ENCODE measurements at regions not wholly inside any gene's neighbourhood (a gene's known extent, or its start where the extent isn't known, plus 50 kb on each side); places are given as distances from the start of the nearest gene placed in this dataset.

DNA sequence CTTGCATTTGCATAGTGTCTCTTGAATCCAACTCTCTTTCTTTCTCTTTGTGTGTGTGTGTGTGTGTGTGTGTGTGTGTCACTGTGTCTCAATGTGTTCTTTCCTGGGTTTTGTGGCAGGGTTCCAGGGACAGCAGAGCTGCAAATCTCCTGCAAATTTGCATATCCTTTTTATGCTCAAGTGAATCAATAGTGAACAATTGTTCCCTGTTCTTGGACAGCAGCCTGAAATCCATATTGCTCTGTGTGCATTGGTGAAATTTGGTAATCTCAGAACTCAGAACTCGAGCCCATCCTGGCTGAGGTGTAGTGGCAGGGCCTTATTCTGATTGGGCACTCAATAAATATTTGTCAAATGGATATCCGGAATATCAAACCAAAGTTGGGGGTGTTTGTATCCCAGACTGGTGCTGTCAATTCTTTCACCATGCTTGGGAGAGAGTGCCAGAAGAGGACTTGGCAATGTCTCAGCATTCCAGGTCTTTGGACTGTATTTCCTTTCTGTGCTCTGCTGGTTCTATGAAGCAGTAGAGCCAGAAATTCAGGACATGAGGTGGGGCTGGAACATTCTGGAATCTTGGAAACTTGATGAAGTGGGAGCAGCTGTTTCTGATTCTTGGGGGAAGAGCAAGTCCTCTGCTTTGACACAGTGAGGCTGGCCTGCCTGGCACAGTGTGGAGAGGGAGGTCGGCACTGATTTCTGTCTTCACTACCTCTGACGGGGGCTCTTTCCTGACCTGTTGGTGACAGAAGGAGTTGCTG lies 380.6 kb upstream of the C2CD4B start:
- TF ChIP-seq CREM (CRISPR knock-in tag; IDR thresholded peaks at IDR 0.05) = no peak
- TF ChIP-seq, protein P1, sequence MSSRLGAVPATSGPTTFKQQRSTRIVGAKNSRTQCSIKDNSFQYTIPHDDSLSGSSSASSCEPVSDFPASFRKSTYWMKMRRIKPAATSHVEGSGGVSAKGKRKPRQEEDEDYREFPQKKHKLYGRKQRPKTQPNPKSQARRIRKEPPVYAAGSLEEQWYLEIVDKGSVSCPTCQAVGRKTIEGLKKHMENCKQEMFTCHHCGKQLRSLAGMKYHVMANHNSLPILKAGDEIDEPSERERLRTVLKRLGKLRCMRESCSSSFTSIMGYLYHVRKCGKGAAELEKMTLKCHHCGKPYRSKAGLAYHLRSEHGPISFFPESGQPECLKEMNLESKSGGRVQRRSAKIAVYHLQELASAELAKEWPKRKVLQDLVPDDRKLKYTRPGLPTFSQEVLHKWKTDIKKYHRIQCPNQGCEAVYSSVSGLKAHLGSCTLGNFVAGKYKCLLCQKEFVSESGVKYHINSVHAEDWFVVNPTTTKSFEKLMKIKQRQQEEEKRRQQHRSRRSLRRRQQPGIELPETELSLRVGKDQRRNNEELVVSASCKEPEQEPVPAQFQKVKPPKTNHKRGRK (CRISPR knock-in tag; IDR thresholded peaks at IDR 0.05; ENCODE audit: borderline replicate concordance) = no peak
